ENCODE measurements at regions not wholly inside any gene's neighbourhood (a gene's known extent, or its start where the extent isn't known, plus 50 kb on each side); places are given as distances from the start of the nearest gene placed in this dataset.

DNA sequence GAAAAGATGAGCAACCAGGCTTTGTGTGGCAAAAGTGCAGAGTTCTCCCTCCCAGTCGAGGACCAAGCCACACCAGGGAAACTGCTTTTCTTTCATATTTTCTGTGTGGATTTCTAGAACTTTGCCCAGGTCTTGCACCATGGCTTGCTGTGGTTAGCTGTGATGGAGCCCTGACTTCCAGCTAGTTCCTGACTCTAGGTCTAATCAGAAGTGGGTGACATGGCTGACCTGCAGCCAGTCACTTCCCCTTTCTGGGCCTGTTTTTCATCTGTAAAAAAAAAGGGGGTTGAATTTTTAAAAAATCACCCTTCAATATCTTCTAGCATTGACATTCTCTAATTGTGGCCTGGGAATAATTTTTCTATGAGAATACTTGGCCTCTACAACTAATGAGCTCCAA, 491.2 kb upstream of the USP24 start:
- H3K36me3 ChIP-seq (ENCODE audit: insufficient read depth, insufficient read length, low read length): no peaks in the 10 kb centered on the region
- no peak overlapping the region for H3K9ac ChIP-seq (ENCODE audit: insufficient read length, low read depth)
- peaks cover 6% of the 10 kb centered on the region; the same call in 1 of the 2 replicates for H3K9me3 ChIP-seq (ENCODE audit: insufficient read depth, low read length)
- no peak overlapping the region for H3K4me3 ChIP-seq (ENCODE audit: insufficient read length, low read depth)
- H3K4me1 ChIP-seq (ENCODE audit: insufficient read depth, insufficient read length): no peaks in the 10 kb centered on the region
- H3K27me3 ChIP-seq (ENCODE audit: insufficient read depth, insufficient read length): no peaks in the 10 kb centered on the region
- no peak for DNase-seq (ENCODE audit: low read depth, low spot score)
- no peak for TF ChIP-seq YY1 (IDR thresholded peaks at IDR 0.05; ENCODE audit: insufficient read depth, insufficient read length)
- no peak for TF ChIP-seq ZNF274 (IDR thresholded peaks at IDR 0.05; ENCODE audit: low read depth, low read length)
- no peak for TF ChIP-seq SUZ12 (IDR thresholded peaks at IDR 0.05; ENCODE audit: extremely low read depth, insufficient read depth, insufficient read length)

DNA sequence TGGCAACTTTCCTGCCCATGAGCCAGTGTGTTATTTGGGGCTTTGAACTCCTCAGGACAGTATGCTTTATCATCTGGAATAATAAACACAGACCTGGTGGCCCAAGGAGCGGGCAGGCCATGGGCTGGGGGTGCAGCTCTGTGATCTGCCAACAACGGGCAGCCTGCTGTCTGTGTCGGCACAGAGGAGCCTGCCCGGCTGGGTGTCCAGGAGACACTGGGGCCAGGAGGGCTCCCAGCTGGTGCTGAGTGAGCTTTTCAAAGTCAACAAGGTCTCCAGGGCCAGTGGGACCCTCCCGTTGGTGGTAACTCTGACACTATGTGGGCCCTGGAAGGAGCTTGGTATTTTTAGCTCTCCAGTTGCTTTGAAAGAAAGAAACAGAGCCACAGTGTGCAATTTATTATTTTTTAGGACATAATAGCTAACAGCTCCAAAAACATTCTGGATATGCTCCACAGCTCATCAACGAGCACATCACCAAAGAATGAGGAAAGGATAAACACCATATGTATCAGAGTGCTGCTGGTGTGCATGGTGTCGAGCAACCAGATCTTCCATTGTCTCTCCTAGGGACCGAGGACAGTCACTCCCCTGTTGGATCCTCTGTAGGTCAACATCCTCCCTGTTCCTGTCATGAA, 488.7 kb upstream of the USP24 start:
- no peaks in the 10 kb centered on the region for H3K4me1 ChIP-seq (ENCODE audit: insufficient read depth, insufficient read length)
- H3K9me3 ChIP-seq (ENCODE audit: insufficient read depth, low read length): no peaks in the 10 kb centered on the region; the same call in 1 of the 2 replicates
- no peak overlapping the region for H3K9ac ChIP-seq (ENCODE audit: insufficient read length, low read depth)
- TF ChIP-seq ZNF274 (IDR thresholded peaks at IDR 0.05; ENCODE audit: low read depth, low read length) (no peak), YY1 (IDR thresholded peaks at IDR 0.05; ENCODE audit: insufficient read depth, insufficient read length) (no peak), SUZ12 (IDR thresholded peaks at IDR 0.05; ENCODE audit: extremely low read depth, insufficient read depth, insufficient read length) (no peak)
- H3K27me3 ChIP-seq (ENCODE audit: insufficient read depth, insufficient read length): no peaks in the 10 kb centered on the region
- H3K36me3 ChIP-seq (ENCODE audit: insufficient read depth, insufficient read length, low read length): no peaks in the 10 kb centered on the region
- no peak overlapping the region for H3K4me3 ChIP-seq (ENCODE audit: insufficient read length, low read depth)
- DNase-seq (ENCODE audit: low read depth, low spot score): no peak

DNA sequence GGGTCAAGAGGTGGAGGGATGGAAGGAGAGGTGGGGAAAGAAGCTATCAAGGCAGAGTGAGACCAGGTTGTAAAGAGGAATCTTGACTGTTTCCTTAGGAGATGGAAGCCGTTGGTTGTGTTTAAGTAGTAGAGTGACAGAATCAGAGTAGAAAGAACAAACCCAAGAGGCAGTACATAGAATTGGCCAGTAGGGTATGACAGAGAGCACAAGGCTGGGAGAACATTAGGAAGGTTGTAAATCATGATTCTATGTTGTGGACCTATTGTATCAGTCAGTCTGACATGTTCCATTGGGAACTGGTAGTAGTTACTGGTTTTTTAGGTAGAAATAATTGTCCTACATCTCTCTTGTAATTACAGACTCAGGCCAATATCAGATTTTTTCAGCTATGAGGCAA, 486.9 kb upstream of the USP24 start:
- no peaks in the 10 kb centered on the region; the same call in 1 of the 2 replicates for H3K9me3 ChIP-seq (ENCODE audit: insufficient read depth, low read length)
- no peak overlapping the region for H3K4me3 ChIP-seq (ENCODE audit: insufficient read length, low read depth)
- DNase-seq (ENCODE audit: low read depth, low spot score): no peak
- no peaks in the 10 kb centered on the region for H3K36me3 ChIP-seq (ENCODE audit: insufficient read depth, insufficient read length, low read length)
- no peak for TF ChIP-seq SUZ12 (IDR thresholded peaks at IDR 0.05; ENCODE audit: extremely low read depth, insufficient read depth, insufficient read length)
- no peak for TF ChIP-seq YY1 (IDR thresholded peaks at IDR 0.05; ENCODE audit: insufficient read depth, insufficient read length)
- no peak for TF ChIP-seq ZNF274 (IDR thresholded peaks at IDR 0.05; ENCODE audit: low read depth, low read length)
- no peak overlapping the region for H3K9ac ChIP-seq (ENCODE audit: insufficient read length, low read depth)
- no peaks in the 10 kb centered on the region for H3K27me3 ChIP-seq (ENCODE audit: insufficient read depth, insufficient read length)
- H3K4me1 ChIP-seq (ENCODE audit: insufficient read depth, insufficient read length): no peaks in the 10 kb centered on the region

- Histone ChIP-seq H3K36me3 (ENCODE audit: insufficient read depth, insufficient read length, low read length) (no peaks in the 10 kb centered on the region), H3K9ac (ENCODE audit: insufficient read length, low read depth) (no peak overlapping the region), H3K4me3 (ENCODE audit: insufficient read length, low read depth) (no peak overlapping the region), H3K9me3 (ENCODE audit: insufficient read depth, low read length) (no peaks in the 10 kb centered on the region; the same call in 1 of the 2 replicates), H3K4me1 (ENCODE audit: insufficient read depth, insufficient read length) (no peaks in the 10 kb centered on the region), H3K27me3 (ENCODE audit: insufficient read depth, insufficient read length) (no peaks in the 10 kb centered on the region)
- DNase-seq (ENCODE audit: low read depth, low spot score): no peak
- TF ChIP-seq YY1 (IDR thresholded peaks at IDR 0.05; ENCODE audit: insufficient read depth, insufficient read length) (no peak), SUZ12 (IDR thresholded peaks at IDR 0.05; ENCODE audit: extremely low read depth, insufficient read depth, insufficient read length) (no peak), ZNF274 (IDR thresholded peaks at IDR 0.05; ENCODE audit: low read depth, low read length) (no peak)
Observed at GRCh38 chr1:55700359-55701130, 485.4 kb upstream of the USP24 start.

- TF ChIP-seq ZNF274 (IDR thresholded peaks at IDR 0.05; ENCODE audit: low read depth, low read length) (no peak), SUZ12 (IDR thresholded peaks at IDR 0.05; ENCODE audit: extremely low read depth, insufficient read depth, insufficient read length) (no peak)
- DNase-seq (ENCODE audit: low read depth, low spot score): no peak
- no peak overlapping the region for H3K4me3 ChIP-seq (ENCODE audit: insufficient read length, low read depth)
- H3K36me3 ChIP-seq (ENCODE audit: insufficient read depth, insufficient read length, low read length): no peaks in the 10 kb centered on the region
- H3K9me3 ChIP-seq (ENCODE audit: insufficient read depth, low read length): no peaks in the 10 kb centered on the region; the same call in 1 of the 2 replicates
- H3K9ac ChIP-seq (ENCODE audit: insufficient read length, low read depth): no peak overlapping the region
- no peaks in the 10 kb centered on the region for H3K4me1 ChIP-seq (ENCODE audit: insufficient read depth, insufficient read length)
- no peaks in the 10 kb centered on the region for H3K27me3 ChIP-seq (ENCODE audit: insufficient read depth, insufficient read length)
Observed at GRCh38 chr1:55699228-55699627, 484.1 kb upstream of the USP24 start.

GRCh38 chr1:55697997-55698535, 482.9 kb upstream of the USP24 start:
- TF ChIP-seq ZNF274 (IDR thresholded peaks at IDR 0.05; ENCODE audit: low read depth, low read length) (no peak), SUZ12 (IDR thresholded peaks at IDR 0.05; ENCODE audit: extremely low read depth, insufficient read depth, insufficient read length) (no peak), YY1 (IDR thresholded peaks at IDR 0.05; ENCODE audit: insufficient read depth, insufficient read length) (no peak)
- no peaks in the 10 kb centered on the region for H3K27me3 ChIP-seq (ENCODE audit: insufficient read depth, insufficient read length)
- no peak overlapping the region for H3K4me3 ChIP-seq (ENCODE audit: insufficient read length, low read depth)
- H3K4me1 ChIP-seq (ENCODE audit: insufficient read depth, insufficient read length): no peaks in the 10 kb centered on the region
- no peaks in the 10 kb centered on the region; the same call in 1 of the 2 replicates for H3K9me3 ChIP-seq (ENCODE audit: insufficient read depth, low read length)
- H3K36me3 ChIP-seq (ENCODE audit: insufficient read depth, insufficient read length, low read length): no peaks in the 10 kb centered on the region
- no peak for DNase-seq (ENCODE audit: low read depth, low spot score)
- no peak overlapping the region for H3K9ac ChIP-seq (ENCODE audit: insufficient read length, low read depth)

DNA sequence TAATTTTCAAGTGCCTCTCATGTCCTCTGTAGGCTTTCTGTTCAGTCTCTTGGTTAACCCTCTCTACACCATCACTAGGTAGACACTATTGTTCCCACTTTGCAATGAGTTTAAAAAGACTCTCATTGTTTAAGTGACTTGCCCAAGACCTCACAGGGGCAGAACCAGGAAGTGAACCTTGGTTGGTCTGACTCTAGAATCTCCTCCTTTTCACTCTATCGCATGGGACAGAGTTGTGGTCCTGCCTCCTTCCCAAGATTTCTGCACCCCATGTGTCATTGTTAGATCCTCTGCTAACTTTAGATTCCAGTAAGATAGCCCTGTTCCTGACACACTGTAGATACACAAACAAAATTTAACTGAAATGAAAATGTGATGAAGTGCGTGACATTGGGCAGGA, 481.7 kb upstream of the USP24 start:
- H3K36me3 ChIP-seq (ENCODE audit: insufficient read depth, insufficient read length, low read length): no peaks in the 10 kb centered on the region
- no peaks in the 10 kb centered on the region; the same call in 1 of the 2 replicates for H3K9me3 ChIP-seq (ENCODE audit: insufficient read depth, low read length)
- TF ChIP-seq ZNF274 (IDR thresholded peaks at IDR 0.05; ENCODE audit: low read depth, low read length): no peak
- TF ChIP-seq YY1 (IDR thresholded peaks at IDR 0.05; ENCODE audit: insufficient read depth, insufficient read length): no peak
- TF ChIP-seq SUZ12 (IDR thresholded peaks at IDR 0.05; ENCODE audit: extremely low read depth, insufficient read depth, insufficient read length): no peak
- H3K4me3 ChIP-seq (ENCODE audit: insufficient read length, low read depth): no peak overlapping the region
- H3K27me3 ChIP-seq (ENCODE audit: insufficient read depth, insufficient read length): no peaks in the 10 kb centered on the region
- no peaks in the 10 kb centered on the region for H3K4me1 ChIP-seq (ENCODE audit: insufficient read depth, insufficient read length)
- no peak overlapping the region for H3K9ac ChIP-seq (ENCODE audit: insufficient read length, low read depth)
- DNase-seq (ENCODE audit: low read depth, low spot score): no peak

All from NT2/D1 (cell line).